Astrocyte of the spinal cord (primary cell): ENCODE measurements at regions not wholly inside any gene's neighbourhood (a gene's known extent, or its start where the extent isn't known, plus 50 kb on each side); places are given as distances from the start of the nearest gene placed in this dataset.

Experiments used
- DNase-seq: peaks from one replicate; pipeline ENCODE4 v3.0.0; 2011; ENCODE audit warnings: low read depth, low spot score
- H3K4me3 ChIP-seq: 2 replicates; pipeline ENCODE4 v1.5.1; 2011; ENCODE audit warnings: low read depth, mild to moderate bottlenecking, low read length, moderate library complexity
- CTCF ChIP-seq: IDR thresholded peaks from 2 replicates; pipeline ENCODE4 v1.5.1; 2012; ENCODE audit warnings: low read depth, mild to moderate bottlenecking, low read length, inconsistent platforms
- in situ Hi-C: cut with HindIII; loops from 2 replicates; pipeline ENCODE4 v1.10.0; 2017; ENCODE audit warnings: low sequenced_read_pairs

GRCh38 chr6:22801831-22802230 lies 232.5 kb downstream of the HDGFL1 start:
- no peak for DNase-seq
- TF ChIP-seq CTCF = no peak
- in situ Hi-C loops = no loop called here
- H3K4me3 ChIP-seq = no peak overlapping the region

DNA sequence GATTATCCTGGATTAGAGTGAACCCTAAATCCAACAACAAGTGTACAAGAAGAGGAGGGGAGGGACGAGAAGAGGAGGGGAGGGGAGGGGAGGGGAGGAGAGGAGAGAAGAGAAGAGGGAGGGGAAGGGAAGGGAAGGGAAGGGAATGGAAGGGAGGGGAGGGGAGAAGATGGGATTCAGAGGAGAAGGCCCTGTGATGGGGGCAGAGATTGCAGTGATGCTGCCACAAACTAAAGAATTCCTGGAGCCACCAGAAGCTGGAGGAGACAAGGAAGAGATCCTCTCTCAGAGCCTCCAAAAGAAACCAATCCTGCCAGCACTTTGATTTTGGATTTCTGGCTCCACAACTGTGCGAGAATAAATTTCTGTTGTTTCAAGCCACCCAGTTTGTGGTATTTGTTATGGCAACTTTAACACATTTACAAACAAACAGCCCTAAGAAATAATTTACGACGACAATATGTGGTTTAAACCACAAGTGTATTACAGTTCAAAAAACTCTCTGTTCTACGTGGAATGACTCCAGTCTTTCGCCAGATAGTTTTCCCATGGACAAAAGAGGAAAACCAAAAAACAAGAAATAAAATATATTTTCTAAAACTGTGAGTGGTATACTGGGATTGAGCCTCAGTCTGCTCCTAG lies 235.4 kb downstream of the HDGFL1 start:
- no peak for DNase-seq
- in situ Hi-C loops = no loop called here

GRCh38 chr6:22807261-22807660 lies 237.9 kb downstream of the HDGFL1 start:
- in situ Hi-C loops = no loop called here
- no peak for DNase-seq
- no peak for TF ChIP-seq CTCF
- no peak overlapping the region for H3K4me3 ChIP-seq

More for the DNA sequence above, 235.4 kb downstream of the HDGFL1 start:
- H3K4me3 ChIP-seq = no peak overlapping the region
- TF ChIP-seq CTCF = no peak

GRCh38 chr6:22807818-22808217 lies 238.5 kb downstream of the HDGFL1 start:
- H3K4me3 ChIP-seq = no peak overlapping the region
- no peak for DNase-seq
- in situ Hi-C loops = no loop called here
- TF ChIP-seq CTCF = no peak

DNA sequence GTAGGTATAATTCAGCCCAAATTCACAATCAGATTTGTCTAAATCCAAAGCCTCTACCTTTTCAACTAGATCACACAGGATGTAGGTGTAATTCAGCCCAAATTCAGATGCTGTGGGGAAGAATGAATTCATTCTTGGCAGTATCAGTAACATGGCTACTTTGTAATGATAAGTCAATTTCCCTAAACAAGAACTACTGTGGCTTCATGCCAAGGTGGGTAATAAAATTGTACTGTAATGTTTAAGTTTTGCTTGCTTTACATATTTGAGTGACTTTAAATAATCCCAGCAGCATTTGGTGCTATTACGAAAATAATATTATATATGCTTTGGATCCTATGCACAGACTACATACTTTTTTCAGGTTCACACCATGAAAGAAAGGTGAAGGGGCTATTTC lies 239.1 kb downstream of the HDGFL1 start:
- in situ Hi-C loops = no loop called here
- DNase-seq = no peak
- no peak for TF ChIP-seq CTCF
- H3K4me3 ChIP-seq = no peak overlapping the region

GRCh38 chr6:22809370-22809769 lies 240.0 kb downstream of the HDGFL1 start:
- H3K4me3 ChIP-seq = no peak overlapping the region
- in situ Hi-C loops = no loop called here
- TF ChIP-seq CTCF = no peak
- DNase-seq = no peak
